DND-41 (cell line): ENCODE measurements at regions not wholly inside any gene's neighbourhood (a gene's known extent, or its start where the extent isn't known, plus 50 kb on each side); places are given as distances from the start of the nearest gene placed in this dataset.
"Not testable (repeated sequence)": the region's sequence is repeated elsewhere in the genome, so short reads cannot be mapped to it uniquely, and the experiment has no call there.

Experiments
- ATAC-seq: fragments of 200-7000 bp; cut with Tn5 transposase; 3 replicates; pipeline ENCODE4 v1.9.1; 2021; ENCODE audit warnings: low read depth; ENCODE audit not compliant: insufficient read depth
- DNase-seq: peaks from one replicate; pipeline ENCODE4 v3.0.0-alpha.2; 2020
- H2AFZ ChIP-seq: 2 replicates; pipeline ENCODE4 v1.6.0; 2012; ENCODE audit warnings: low read depth, low read length
- H3K27ac ChIP-seq: 2 replicates; pipeline ENCODE4 v1.5.1; 2012; ENCODE audit warnings: low read length, inconsistent platforms
- H3K27me3 ChIP-seq: fragments of 200-600 bp; sonication (generic); 2 replicates; pipeline ENCODE4 v1.6.0; 2012; ENCODE audit warnings: low read length, mild to moderate bottlenecking, inconsistent platforms; ENCODE audit not compliant: insufficient read depth, poor library complexity
- H3K36me3 ChIP-seq: 2 replicates; pipeline ENCODE4 v1.5.1; 2012; ENCODE audit warnings: low read length, inconsistent platforms; ENCODE audit not compliant: insufficient read depth
- H3K4me1 ChIP-seq: 2 replicates; pipeline ENCODE4 v1.5.1; 2012; ENCODE audit warnings: mild to moderate bottlenecking, low read length; ENCODE audit not compliant: insufficient read depth
- H3K4me2 ChIP-seq: 2 replicates; pipeline ENCODE4 v1.6.0; 2012; ENCODE audit warnings: mild to moderate bottlenecking, moderate library complexity, low read length, inconsistent platforms; ENCODE audit not compliant: insufficient read depth
- H3K4me3 ChIP-seq, 2 experiments: fragments of 200-600 bp in 1 of 2; shearing (Covaris generic) in 1 of 2; 2 replicates each; pipeline ENCODE4 v1.5.1; 2012 to 2016; ENCODE audit warnings: inconsistent platforms in 2 of 2, low read length in 2 of 2, mild to moderate bottlenecking in 2 of 2, low read depth in 1 of 2, moderate library complexity in 1 of 2
- H3K79me2 ChIP-seq: 2 replicates; pipeline ENCODE4 v1.6.0; 2012; ENCODE audit warnings: low read length, inconsistent platforms; ENCODE audit not compliant: insufficient read depth
- H3K9ac ChIP-seq: 2 replicates; pipeline ENCODE4 v1.6.0; 2012; ENCODE audit warnings: low read depth, mild to moderate bottlenecking, inconsistent platforms, low read length, moderate library complexity
- H3K9me3 ChIP-seq: 2 replicates; pipeline ENCODE4 v1.5.1; 2012; ENCODE audit warnings: low read length, moderate library complexity, mild to moderate bottlenecking, inconsistent platforms; ENCODE audit not compliant: insufficient read depth, severe bottlenecking
- H4K20me1 ChIP-seq: 2 replicates; pipeline ENCODE4 v1.6.0; 2012; ENCODE audit warnings: low read length; ENCODE audit not compliant: insufficient read depth
- CTCF ChIP-seq: IDR thresholded peaks from 2 replicates; pipeline ENCODE4 v1.5.1; 2012; ENCODE audit warnings: borderline replicate concordance, low read length, moderate library complexity, mild to moderate bottlenecking; ENCODE audit not compliant: poor library complexity, severe bottlenecking; ENCODE audit errors: extremely low read depth
- EZH2 ChIP-seq: IDR thresholded peaks from 3 replicates; pipeline ENCODE4 v1.6.1; 2012; ENCODE audit warnings: borderline replicate concordance, low read depth, mild to moderate bottlenecking, moderate library complexity, low read length, inconsistent platforms; ENCODE audit not compliant: severe bottlenecking

- ATAC-seq (no peak), DNase-seq (no peak)
- Histone ChIP-seq H3K4me3 (no peak overlapping the region), H3K79me2 (no peaks in the 10 kb centered on the region), H3K4me1 (no peaks in the 10 kb centered on the region), H2AFZ (no peak overlapping the region), H3K4me2 (no peak overlapping the region), H3K36me3 (no peaks in the 10 kb centered on the region), H4K20me1 (no peaks in the 10 kb centered on the region), H3K9ac (no peak overlapping the region), H3K27me3 (no peaks in the 10 kb centered on the region), H3K27ac (no peak overlapping the region), H3K9me3 (no peaks in the 10 kb centered on the region)
- no peak for TF ChIP-seq EZH2
- no peak for TF ChIP-seq CTCF
Measured at GRCh38 chr16:8080817-8081216, 509.5 kb downstream of the TMEM114 start.

GRCh38 chr16:8075271-8075670 is 515.0 kb downstream of the TMEM114 start:
- Histone ChIP-seq H3K4me3 (no peak overlapping the region), H3K36me3 (no peaks in the 10 kb centered on the region)

GRCh38 chr16:8070506-8070905 is 519.8 kb downstream of the TMEM114 start:
- Histone ChIP-seq H3K79me2 (no peaks in the 10 kb centered on the region), H3K4me2 (no peak overlapping the region), H3K27ac (no peak overlapping the region), H4K20me1 (no peaks in the 10 kb centered on the region), H3K9ac (no peak overlapping the region), H3K36me3 (no peaks in the 10 kb centered on the region), H3K9me3 (no peaks in the 10 kb centered on the region), H3K4me1 (no peaks in the 10 kb centered on the region), H3K4me3 (no peak overlapping the region), H3K27me3 (no peaks in the 10 kb centered on the region), H2AFZ (no peak overlapping the region)
- TF ChIP-seq CTCF (no peak), EZH2 (no peak)
- DNase-seq: no peak
- ATAC-seq: no peak

More at GRCh38 chr16:8075271-8075670, 515.0 kb downstream of the TMEM114 start:
- H3K4me1 ChIP-seq: no peaks in the 10 kb centered on the region
- no peaks in the 10 kb centered on the region for H3K27me3 ChIP-seq
- H3K79me2 ChIP-seq: no peaks in the 10 kb centered on the region
- ATAC-seq: no peak
- no peak for DNase-seq
- TF ChIP-seq CTCF: no peak
- no peak for TF ChIP-seq EZH2
- no peak overlapping the region for H3K9ac ChIP-seq
- no peak overlapping the region for H3K27ac ChIP-seq
- no peak overlapping the region for H2AFZ ChIP-seq
- no peaks in the 10 kb centered on the region for H4K20me1 ChIP-seq
- H3K4me2 ChIP-seq: no peak overlapping the region
- no peaks in the 10 kb centered on the region for H3K9me3 ChIP-seq

GRCh38 chr16:8068225-8068624 is 522.1 kb downstream of the TMEM114 start:
- not testable (repeated sequence) for H3K4me2 ChIP-seq, H3K4me3 ChIP-seq, H3K27me3 ChIP-seq, H3K9me3 ChIP-seq, H3K4me1 ChIP-seq, H2AFZ ChIP-seq, H4K20me1 ChIP-seq, H3K9ac ChIP-seq, H3K27ac ChIP-seq, ATAC-seq, H3K79me2 ChIP-seq, DNase-seq, H3K36me3 ChIP-seq
